ENCODE measurements at regions not wholly inside any gene's neighbourhood (a gene's known extent, or its start where the extent isn't known, plus 50 kb on each side); places are given as distances from the start of the nearest gene placed in this dataset.

- Histone ChIP-seq H3K27me3 (ENCODE audit: control insufficient read depth, insufficient read depth, low read length) (no peaks in the 10 kb centered on the region), H3K9ac (ENCODE audit: low read depth, low read length) (no peak overlapping the region), H3K27ac (ENCODE audit: insufficient read depth, low read length) (no peak overlapping the region), H2AFZ (replicated peaks; ENCODE audit: low read length, poor library complexity) (no peak overlapping the region), H3K4me1 (ENCODE audit: control insufficient read depth, insufficient read depth, low read length) (no peaks in the 10 kb centered on the region), H4K20me1 (ENCODE audit: insufficient read depth, low read length) (no peaks in the 10 kb centered on the region), H3K4me3 (ENCODE audit: insufficient read depth, low read depth, low read length) (no peak overlapping the region), H3K23ac (ENCODE audit: low read depth, low read length) (no peak overlapping the region), H2BK15ac (ENCODE audit: low read depth, low read length) (no peak overlapping the region), H2AK9ac (replicated peaks; ENCODE audit: low read depth, low read length, poor library complexity) (no peak overlapping the region), H2BK5ac (ENCODE audit: low read depth, low read length, poor library complexity, severe bottlenecking) (no peak overlapping the region), H3K4ac (ENCODE audit: low read depth, low read length) (no peak overlapping the region), H4K5ac (ENCODE audit: low read depth, low read length) (no peak overlapping the region), H3K9me3 (ENCODE audit: control insufficient read depth, insufficient read depth, low read length) (no peaks in the 10 kb centered on the region), H3K79me1 (ENCODE audit: low read depth in 1 of 2, low read length in 2 of 2) (no peaks in the 10 kb centered on the region), H2BK20ac (ENCODE audit: low read depth, low read length) (no peak overlapping the region), H2BK120ac (ENCODE audit: low read depth, low read length) (no peak overlapping the region), H3K14ac (replicated peaks; ENCODE audit: low read depth, low read length) (no peak overlapping the region), H3K36me3 (ENCODE audit: control insufficient read depth, insufficient read depth, low read length) (no peaks in the 10 kb centered on the region), H4K8ac (ENCODE audit: low read depth in 2 of 2, low read length in 2 of 2) (no peak overlapping the region), H3K18ac (ENCODE audit: low read depth, low read length) (no peak overlapping the region), H3K56ac (ENCODE audit: extremely low read depth, insufficient read depth, low read length) (no peak overlapping the region), H3K4me2 (ENCODE audit: low read depth, low read length) (no peak overlapping the region), H2AK5ac (ENCODE audit: low read depth, low read length) (no peak overlapping the region), H4K91ac (ENCODE audit: insufficient read depth, low read depth, low read length) (no peak overlapping the region), H3K9me1 (ENCODE audit: insufficient read depth, low read length) (no peaks in the 10 kb centered on the region)
- no TSS peak for BruUV-seq (replicated peaks)
- intact Hi-C loops (cut with micrococcal nuclease) (no loop called here), in situ Hi-C loops (cut with MboI; ENCODE audit: low sequenced_read_pairs) (no loop called here), dilution Hi-C loops (cut with HindIII; ENCODE audit: low sequenced_read_pairs, unreplicated experiment) (no loop called here)
- ChIA-PET POLR2A (ENCODE audit: unreplicated experiment) (no interaction called here), CTCF (no interaction called here)
- no CpG with 5 or more reads among the region's 1 CpG for WGBS, 2 experiments (ENCODE audit: extremely low coverage in 2 of 2, insufficient read length in 1 of 2)
- no peak for TF ChIP-seq RFX5 (IDR thresholded peaks at IDR 0.05; ENCODE audit: low read depth, low read length)
- peak; percentile 98 for TF ChIP-seq MAFK (IDR thresholded peaks at IDR 0.05; ENCODE audit: low read depth, low read length)
- no peak for TF ChIP-seq USF2 (IDR thresholded peaks at IDR 0.05; ENCODE audit: low read depth, low read length)
- no peak for TF ChIP-seq MAZ (IDR thresholded peaks at IDR 0.05; ENCODE audit: borderline replicate concordance, low read depth, low read length)
- TF ChIP-seq CHD1 (IDR thresholded peaks at IDR 0.05; ENCODE audit: low read depth, low read length): no peak
- DNase-seq (no peak), ATAC-seq (ENCODE audit: low read depth) (no peak)
Observed at GRCh38 chr1:190717055-190717454, 239.4 kb upstream of the BRINP3 start.

Measured in IMR-90 (cell line).